Activated CD4-positive, alpha-beta T cell treated with anti-CD3 and anti-CD28 coated beads, Interleukin-2, amount 10 ng/mL, durations not matched to agents 7 days and 5 days (primary cell): ENCODE measurements at regions not wholly inside any gene's neighbourhood (a gene's known extent, or its start where the extent isn't known, plus 50 kb on each side); places are given as distances from the start of the nearest gene placed in this dataset.

Source experiments
- CTCF ChIA-PET: fragments of 350-600 bp; sonication (Branson Sonifier 250); formaldehyde crosslinking; loops from one replicate; lab custom pipeline; 2021; ENCODE audit warnings: antibody characterized with exemption; lab: Charles Lee
- POLR2A ChIA-PET: fragments of 350-600 bp; sonication (Branson Sonifier 250); formaldehyde crosslinking; loops from one replicate; lab custom pipeline; 2021; ENCODE audit warnings: antibody characterized with exemption; lab: Charles Lee
- DNase-seq: peaks from one replicate; pipeline ENCODE4 v3.0.0-alpha.2; 2020
- H3K27ac Mint-ChIP-seq: one replicate; pipeline ENCODE4 v1.8.0; 2021; ENCODE audit warnings: mild to moderate bottlenecking, moderate library complexity, mixed read lengths
- H3K27me3 Mint-ChIP-seq: one replicate; pipeline ENCODE4 v1.8.0; 2021; ENCODE audit warnings: mixed read lengths
- H3K36me3 Mint-ChIP-seq: one replicate; pipeline ENCODE4 v1.8.0; 2021; ENCODE audit warnings: low read depth, mixed read lengths
- H3K4me1 Mint-ChIP-seq: one replicate; pipeline ENCODE4 v1.8.0; 2021; ENCODE audit warnings: mixed read lengths
- H3K4me3 Mint-ChIP-seq: one replicate; pipeline ENCODE4 v1.8.0; 2021; ENCODE audit warnings: mild to moderate bottlenecking, moderate library complexity, mixed read lengths
- H3K9me3 Mint-ChIP-seq: one replicate; pipeline ENCODE4 v1.8.0; 2021; ENCODE audit warnings: mixed read lengths

GRCh38 chr3:152927131-152927530 lies 92.2 kb downstream of the P2RY1 start:
- Mint-ChIP-seq H3K27ac (no peak overlapping the region), H3K4me3 (no peak overlapping the region), H3K27me3 (peaks cover 5% of the 10 kb centered on the region), H3K9me3 (no peaks in the 10 kb centered on the region), H3K4me1 (no peaks in the 10 kb centered on the region), H3K36me3 (no peaks in the 10 kb centered on the region)
- no peak for DNase-seq
- CTCF ChIA-PET: no interaction called here
- POLR2A ChIA-PET: no interaction called here

GRCh38 chr3:152930516-152930915 lies 95.6 kb downstream of the P2RY1 start:
- peaks cover 5% of the 10 kb centered on the region for H3K27me3 Mint-ChIP-seq
- DNase-seq: no peak
- POLR2A ChIA-PET: no interaction called here
- H3K27ac Mint-ChIP-seq: no peak overlapping the region
- H3K4me3 Mint-ChIP-seq: no peak overlapping the region
- no peaks in the 10 kb centered on the region for H3K4me1 Mint-ChIP-seq
- CTCF ChIA-PET: no interaction called here
- no peaks in the 10 kb centered on the region for H3K36me3 Mint-ChIP-seq
- no peaks in the 10 kb centered on the region for H3K9me3 Mint-ChIP-seq

- H3K4me1 Mint-ChIP-seq: no peaks in the 10 kb centered on the region
- H3K36me3 Mint-ChIP-seq: no peaks in the 10 kb centered on the region
- no peak for DNase-seq
- H3K27me3 Mint-ChIP-seq: no peaks in the 10 kb centered on the region
- ChIA-PET POLR2A (no interaction called here), CTCF (no interaction called here)
- H3K9me3 Mint-ChIP-seq: no peaks in the 10 kb centered on the region
- H3K4me3 Mint-ChIP-seq: no peak overlapping the region
- no peak overlapping the region for H3K27ac Mint-ChIP-seq
Observed at GRCh38 chr3:152937234-152937633, 102.3 kb downstream of the P2RY1 start.

GRCh38 chr3:152938974-152939636 lies 104.2 kb downstream of the P2RY1 start:
- ChIA-PET CTCF (no interaction called here), POLR2A (no interaction called here)
- no peak overlapping the region for H3K27ac Mint-ChIP-seq

GRCh38 chr3:152941859-152942258 lies 106.9 kb downstream of the P2RY1 start:
- ChIA-PET POLR2A (no interaction called here), CTCF (no interaction called here)

More at GRCh38 chr3:152938974-152939636, 104.2 kb downstream of the P2RY1 start:
- no peak for DNase-seq
- Mint-ChIP-seq H3K9me3 (no peaks in the 10 kb centered on the region), H3K27me3 (no peaks in the 10 kb centered on the region), H3K36me3 (no peaks in the 10 kb centered on the region), H3K4me1 (no peaks in the 10 kb centered on the region), H3K4me3 (no peak overlapping the region)

GRCh38 chr3:152942366-152942765 lies 107.4 kb downstream of the P2RY1 start:
- Mint-ChIP-seq H3K9me3 (no peaks in the 10 kb centered on the region), H3K4me3 (no peak overlapping the region), H3K27me3 (peaks cover 5% of the 10 kb centered on the region), H3K4me1 (no peaks in the 10 kb centered on the region), H3K27ac (no peak overlapping the region), H3K36me3 (no peaks in the 10 kb centered on the region)
- DNase-seq: no peak
- POLR2A ChIA-PET: no interaction called here
- CTCF ChIA-PET: no interaction called here

More at GRCh38 chr3:152941859-152942258, 106.9 kb downstream of the P2RY1 start:
- Mint-ChIP-seq H3K27ac (no peak overlapping the region), H3K36me3 (no peaks in the 10 kb centered on the region), H3K4me1 (no peaks in the 10 kb centered on the region), H3K4me3 (no peak overlapping the region), H3K9me3 (no peaks in the 10 kb centered on the region), H3K27me3 (peaks cover 5% of the 10 kb centered on the region)
- DNase-seq: no peak

- Mint-ChIP-seq H3K9me3 (no peaks in the 10 kb centered on the region), H3K4me3 (no peak overlapping the region), H3K36me3 (no peaks in the 10 kb centered on the region), H3K4me1 (no peaks in the 10 kb centered on the region), H3K27me3 (peaks cover 5% of the 10 kb centered on the region), H3K27ac (no peak overlapping the region)
- CTCF ChIA-PET: no interaction called here
- DNase-seq: no peak
- POLR2A ChIA-PET: no interaction called here
Observed at GRCh38 chr3:152943645-152944044, 108.7 kb downstream of the P2RY1 start.

GRCh38 chr3:152944671-152945070 lies 109.7 kb downstream of the P2RY1 start:
- no peak overlapping the region for H3K4me3 Mint-ChIP-seq
- peaks cover 7% of the 10 kb centered on the region for H3K27me3 Mint-ChIP-seq
- H3K4me1 Mint-ChIP-seq: no peaks in the 10 kb centered on the region
- H3K9me3 Mint-ChIP-seq: no peaks in the 10 kb centered on the region
- H3K27ac Mint-ChIP-seq: no peak overlapping the region
- no peaks in the 10 kb centered on the region for H3K36me3 Mint-ChIP-seq
- DNase-seq: no peak
- ChIA-PET POLR2A (no interaction called here), CTCF (no interaction called here)

- no peak overlapping the region for H3K27ac Mint-ChIP-seq
- H3K9me3 Mint-ChIP-seq: no peaks in the 10 kb centered on the region
- POLR2A ChIA-PET: no interaction called here
- DNase-seq: no peak
- CTCF ChIA-PET: no interaction called here
- H3K36me3 Mint-ChIP-seq: no peaks in the 10 kb centered on the region
- H3K4me3 Mint-ChIP-seq: no peak overlapping the region
- peaks cover 9% of the 10 kb centered on the region for H3K27me3 Mint-ChIP-seq
- H3K4me1 Mint-ChIP-seq: no peaks in the 10 kb centered on the region
Observed at GRCh38 chr3:152945556-152945955, 110.6 kb downstream of the P2RY1 start.

- Mint-ChIP-seq H3K27me3 (no peaks in the 10 kb centered on the region), H3K9me3 (no peaks in the 10 kb centered on the region)
- CTCF ChIA-PET: no interaction called here
Observed at GRCh38 chr3:152957491-152957890, 122.6 kb downstream of the P2RY1 start.

GRCh38 chr3:152959307-152959706 lies 124.4 kb downstream of the P2RY1 start:
- Mint-ChIP-seq H3K36me3 (no peaks in the 10 kb centered on the region), H3K27me3 (no peaks in the 10 kb centered on the region), H3K9me3 (no peaks in the 10 kb centered on the region), H3K4me1 (no peaks in the 10 kb centered on the region), H3K4me3 (no peak overlapping the region), H3K27ac (no peak overlapping the region)
- no peak for DNase-seq
- ChIA-PET POLR2A (no interaction called here), CTCF (no interaction called here)

More at GRCh38 chr3:152957491-152957890, 122.6 kb downstream of the P2RY1 start:
- Mint-ChIP-seq H3K27ac (no peak overlapping the region), H3K4me1 (no peaks in the 10 kb centered on the region), H3K36me3 (no peaks in the 10 kb centered on the region), H3K4me3 (no peak overlapping the region)
- DNase-seq: no peak
- POLR2A ChIA-PET: no interaction called here

- no peak overlapping the region for H3K27ac Mint-ChIP-seq
- ChIA-PET POLR2A (no interaction called here), CTCF (no interaction called here)
- no peaks in the 10 kb centered on the region for H3K36me3 Mint-ChIP-seq
- no peaks in the 10 kb centered on the region for H3K9me3 Mint-ChIP-seq
- no peak overlapping the region for H3K4me3 Mint-ChIP-seq
- H3K4me1 Mint-ChIP-seq: no peaks in the 10 kb centered on the region
- no peaks in the 10 kb centered on the region for H3K27me3 Mint-ChIP-seq
- DNase-seq: no peak
Observed at GRCh38 chr3:152960684-152961083, 125.8 kb downstream of the P2RY1 start.

GRCh38 chr3:152961323-152961722 lies 126.4 kb downstream of the P2RY1 start:
- H3K36me3 Mint-ChIP-seq: no peaks in the 10 kb centered on the region
- H3K4me1 Mint-ChIP-seq: no peaks in the 10 kb centered on the region
- H3K4me3 Mint-ChIP-seq: no peak overlapping the region
- no peak overlapping the region for H3K27ac Mint-ChIP-seq
- no peaks in the 10 kb centered on the region for H3K9me3 Mint-ChIP-seq
- CTCF ChIA-PET: interaction anchor here (1.0 kb wide), 1 partner anchor 127 kb away, joined by 5 read pairs; the partner anchor contains the start of gene P2RY1
- DNase-seq: no peak
- POLR2A ChIA-PET: no interaction called here
- no peaks in the 10 kb centered on the region for H3K27me3 Mint-ChIP-seq
